ENCODE measurements at regions not wholly inside any gene's neighbourhood (a gene's known extent, or its start where the extent isn't known, plus 50 kb on each side); places are given as distances from the start of the nearest gene placed in this dataset.
"Not testable (repeated sequence)": the region's sequence is repeated elsewhere in the genome, so short reads cannot be mapped to it uniquely, and the experiment has no call there.

DNA sequence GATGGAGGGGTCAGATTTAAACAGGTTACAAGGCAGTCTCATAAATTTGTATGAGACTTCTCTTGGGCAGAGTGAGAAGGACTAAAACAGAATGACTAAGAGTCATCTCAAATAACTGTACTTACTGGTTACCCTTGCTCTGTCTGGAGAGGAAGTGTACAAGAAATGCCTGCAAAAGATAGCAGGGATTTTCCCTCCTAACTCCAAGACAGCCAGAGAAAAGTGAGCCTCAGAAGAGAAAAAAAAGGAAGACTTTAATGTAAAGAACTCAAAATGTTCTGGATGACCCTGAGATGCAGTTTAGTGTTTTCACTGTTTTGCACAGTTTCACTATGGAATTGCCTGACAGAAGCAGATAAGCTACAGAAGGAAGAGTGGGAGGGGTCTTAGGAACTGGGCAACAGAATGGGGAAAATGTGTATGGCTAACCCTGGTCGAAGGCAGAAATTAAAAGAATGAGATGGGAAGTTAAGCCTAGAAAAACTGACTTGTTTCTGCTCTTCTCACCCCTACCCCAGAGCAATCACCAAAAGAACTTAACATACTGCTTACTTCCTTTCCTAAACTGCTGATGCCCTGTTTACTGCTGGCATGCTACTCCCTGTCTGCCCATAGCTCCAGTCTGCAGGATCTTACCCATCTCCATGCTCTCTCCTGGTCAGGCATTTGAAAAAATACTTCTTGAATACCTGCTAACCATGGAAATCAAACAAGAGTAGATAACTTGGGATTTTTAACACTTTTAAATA is 98.1 kb upstream of the MARCKS start:
- DNase-seq (ENCODE audit: low read depth) = no peak

- DNase-seq (ENCODE audit: low read depth) = no peak
Observed at GRCh38 chr6:113762641-113763040, 94.5 kb upstream of the MARCKS start.

GRCh38 chr6:113763311-113763766 is 93.8 kb upstream of the MARCKS start:
- no peak for DNase-seq (ENCODE audit: low read depth)

- DNase-seq (ENCODE audit: low read depth) = no peak
Observed at GRCh38 chr6:113763876-113764275, 93.3 kb upstream of the MARCKS start.

DNA sequence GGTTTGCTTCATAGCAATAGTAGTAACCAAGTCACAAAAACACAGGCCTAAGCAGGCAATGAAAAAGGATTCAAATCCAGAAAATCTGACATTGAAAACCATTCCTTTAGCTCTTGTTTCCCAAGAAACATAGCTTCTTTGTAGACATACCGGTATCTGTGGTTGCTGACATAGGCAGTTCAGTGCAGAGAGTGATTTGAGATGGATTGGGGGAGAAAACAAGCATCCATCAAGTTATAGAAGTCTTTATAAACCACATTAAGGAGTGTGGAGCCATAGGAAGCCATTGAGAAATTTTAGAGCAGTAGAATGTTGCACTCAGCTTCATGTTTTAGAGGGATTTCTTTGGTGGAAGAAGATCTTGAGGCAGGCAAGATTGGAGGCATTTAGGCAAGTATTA is 91.2 kb upstream of the MARCKS start:
- DNase-seq (ENCODE audit: low read depth) = no peak

GRCh38 chr6:113767985-113768384 is 89.2 kb upstream of the MARCKS start:
- no peak for DNase-seq (ENCODE audit: low read depth)

DNA sequence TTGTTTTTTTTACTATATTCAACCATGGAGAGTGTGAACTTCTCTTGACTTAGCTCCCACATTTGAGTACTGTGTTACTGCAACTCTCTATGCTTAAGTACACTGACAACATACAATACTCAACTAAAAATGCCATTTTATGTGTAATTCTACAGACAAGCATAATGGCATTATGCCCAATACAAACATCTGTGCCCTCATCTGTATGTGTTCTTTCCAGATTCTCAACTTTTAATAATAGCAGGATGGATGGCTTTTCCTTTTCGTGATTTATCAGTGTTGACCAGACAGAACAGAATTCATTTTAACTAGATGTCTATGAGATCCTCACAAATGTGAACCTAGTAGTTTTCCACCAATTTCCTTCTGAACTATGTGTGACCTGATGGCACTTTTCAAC is 84.2 kb upstream of the MARCKS start:
- DNase-seq (ENCODE audit: low read depth) = no peak

- no peak for DNase-seq (ENCODE audit: low read depth)
Observed at GRCh38 chr6:113774127-113774825, 82.9 kb upstream of the MARCKS start.

DNA sequence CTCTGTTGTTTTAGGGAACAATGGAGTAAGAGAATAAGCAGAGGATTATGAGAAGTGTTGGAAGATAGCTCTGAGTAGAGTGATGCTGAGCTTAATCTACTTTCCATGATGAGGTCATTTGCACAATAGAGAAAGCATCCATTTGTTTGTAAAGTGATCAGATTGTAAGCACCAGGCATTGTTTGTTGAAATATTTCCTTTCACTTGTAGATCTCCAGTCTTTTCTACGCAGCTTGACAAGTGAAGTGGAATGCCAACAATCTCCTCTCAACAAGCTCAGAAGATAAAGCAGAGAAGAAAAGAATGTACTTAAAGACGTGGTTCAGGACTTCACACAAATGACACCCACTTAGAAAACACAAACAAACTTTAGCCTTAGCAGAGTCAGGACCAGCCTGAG is 80.1 kb upstream of the MARCKS start:
- DNase-seq (ENCODE audit: low read depth) = no peak

DNA sequence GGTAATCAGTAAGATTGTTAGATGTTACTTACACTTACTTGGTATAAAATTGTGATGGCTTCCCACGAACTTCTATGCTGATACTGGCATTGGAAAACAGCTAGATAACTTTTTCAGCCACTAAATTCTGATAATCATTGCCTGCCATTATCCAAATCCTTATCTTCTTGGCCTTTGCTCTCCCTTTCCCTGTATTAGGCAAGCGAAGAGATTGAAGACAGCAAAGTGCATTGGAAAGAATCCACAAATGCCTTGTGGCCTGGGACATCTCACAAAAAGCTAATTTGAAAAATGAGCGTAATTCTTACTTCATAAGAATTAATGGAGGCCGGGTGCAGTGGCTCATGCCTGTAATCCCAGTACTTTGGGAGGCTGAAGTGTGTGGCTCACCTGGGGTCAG is 79.5 kb upstream of the MARCKS start:
- DNase-seq (ENCODE audit: low read depth) = no peak

DNA sequence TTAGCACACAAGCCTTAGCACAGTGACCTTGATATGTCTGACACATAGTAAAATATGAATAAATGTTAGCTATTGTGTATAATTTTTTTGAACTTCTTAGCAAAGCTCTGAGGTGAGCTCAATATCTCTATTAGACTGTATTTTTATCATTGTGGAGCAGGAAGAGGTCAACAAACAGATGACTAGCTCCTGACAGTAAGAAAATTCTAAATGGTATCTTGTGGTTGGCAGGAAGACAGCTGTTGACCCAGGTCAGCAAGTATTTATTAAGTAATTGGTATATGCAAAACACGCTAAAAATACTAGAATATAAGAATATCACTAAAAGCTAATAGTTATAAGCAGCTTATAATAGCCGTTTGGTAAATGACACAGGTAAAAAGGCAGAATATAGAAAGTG is 77.5 kb upstream of the MARCKS start:
- DNase-seq (ENCODE audit: low read depth) = no peak

DNA sequence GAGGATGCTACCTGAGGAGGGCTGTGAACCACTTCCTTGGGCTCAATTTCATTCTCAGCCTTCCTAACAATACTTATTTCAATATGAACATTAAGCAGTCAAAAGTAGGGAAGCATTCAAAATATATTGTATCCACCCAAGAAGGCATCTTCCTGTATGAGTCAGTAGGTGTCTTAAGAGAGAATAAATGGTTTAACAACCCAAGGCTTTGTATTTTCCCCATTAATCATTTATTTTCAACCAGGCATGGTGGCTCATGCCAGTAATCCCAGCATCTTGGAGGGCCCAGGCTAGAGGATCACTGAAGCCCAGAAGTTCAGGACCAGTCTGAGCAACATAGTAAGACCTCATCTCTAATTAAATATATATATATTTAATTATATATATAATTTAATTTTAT is 74.5 kb upstream of the MARCKS start:
- no peak for DNase-seq (ENCODE audit: low read depth)

DNA sequence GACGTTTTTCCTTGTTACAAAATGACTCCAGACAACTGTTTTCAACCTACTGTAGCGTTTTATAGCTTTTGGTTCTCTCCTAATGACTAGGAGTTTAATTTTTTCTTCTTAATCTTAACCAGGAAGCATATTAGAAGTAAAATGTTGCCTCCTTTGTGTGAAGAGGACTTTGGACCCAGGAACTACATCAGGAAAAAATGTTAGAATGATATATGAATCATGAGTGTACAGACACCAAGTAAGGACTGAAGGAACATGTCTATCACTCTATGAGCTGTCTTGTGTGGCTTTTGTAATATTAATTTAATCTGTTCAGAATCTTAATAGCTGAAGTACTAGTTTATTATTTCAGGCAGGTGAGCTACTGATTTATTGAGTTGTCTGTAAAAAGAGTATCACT is 71.0 kb upstream of the MARCKS start:
- DNase-seq (ENCODE audit: low read depth) = no peak

DNA sequence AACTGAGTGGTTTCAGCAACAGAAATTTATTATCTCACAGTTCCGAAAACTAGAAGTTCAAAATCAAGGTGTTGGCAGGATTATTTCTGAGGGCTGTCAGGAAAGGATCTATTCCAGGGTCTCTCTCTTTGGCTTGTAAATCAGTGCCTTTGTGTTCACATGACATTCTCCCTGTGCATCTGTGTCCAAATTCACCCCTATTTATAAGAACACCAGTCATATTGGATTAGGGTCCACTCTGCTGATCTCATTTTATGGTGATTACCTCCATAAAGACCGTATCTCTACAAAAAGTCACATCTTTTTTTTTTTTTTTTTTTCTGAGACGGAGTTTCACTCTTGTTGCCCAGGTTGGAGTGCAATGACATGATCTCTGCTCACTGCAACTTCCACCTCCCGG is 68.6 kb upstream of the MARCKS start:
- DNase-seq (ENCODE audit: low read depth) = no peak

DNA sequence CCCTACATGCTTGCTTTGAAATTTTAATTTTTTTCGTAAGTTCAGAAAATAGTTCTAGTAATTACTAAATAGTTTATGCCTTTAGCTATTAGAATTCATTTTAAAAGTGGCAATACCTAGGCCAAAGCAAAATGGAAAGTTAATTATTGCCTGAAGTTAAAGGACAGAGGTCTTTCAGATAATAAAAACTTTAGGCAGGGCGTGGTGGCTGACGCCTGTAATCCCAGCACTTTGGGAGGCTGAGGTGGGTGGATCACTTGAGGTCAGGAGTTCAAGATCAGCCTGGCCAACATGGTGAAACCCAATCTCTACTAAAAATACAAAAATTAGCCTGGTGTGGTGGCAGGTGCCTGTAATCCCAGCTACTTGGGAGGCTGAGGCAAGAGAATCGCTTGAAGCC is 65.9 kb upstream of the MARCKS start:
- DNase-seq (ENCODE audit: low read depth) = not testable (repeated sequence)

- not testable (repeated sequence) for DNase-seq (ENCODE audit: low read depth)
Observed at GRCh38 chr6:113795371-113795770, 61.8 kb upstream of the MARCKS start.

DNA sequence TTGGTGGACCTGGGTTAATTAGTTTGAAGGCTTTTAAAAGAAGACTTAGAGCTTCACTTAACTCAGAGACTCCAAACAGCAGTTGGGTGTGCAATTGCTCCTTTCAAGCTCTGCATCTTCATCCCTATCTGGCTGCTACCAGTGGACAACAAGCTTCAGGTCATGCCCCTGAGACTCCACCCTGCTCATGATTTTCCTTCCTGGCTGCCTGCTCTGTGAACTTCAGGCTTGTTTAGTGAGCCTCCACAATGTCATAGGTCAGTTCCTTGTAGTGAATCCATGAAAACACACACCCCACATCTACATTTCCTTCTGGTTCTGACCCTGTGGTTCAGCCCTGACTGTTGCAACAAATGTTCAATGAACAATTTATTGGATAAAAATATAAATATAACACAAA is 61.1 kb upstream of the MARCKS start:
- DNase-seq (ENCODE audit: low read depth) = no peak

DNA sequence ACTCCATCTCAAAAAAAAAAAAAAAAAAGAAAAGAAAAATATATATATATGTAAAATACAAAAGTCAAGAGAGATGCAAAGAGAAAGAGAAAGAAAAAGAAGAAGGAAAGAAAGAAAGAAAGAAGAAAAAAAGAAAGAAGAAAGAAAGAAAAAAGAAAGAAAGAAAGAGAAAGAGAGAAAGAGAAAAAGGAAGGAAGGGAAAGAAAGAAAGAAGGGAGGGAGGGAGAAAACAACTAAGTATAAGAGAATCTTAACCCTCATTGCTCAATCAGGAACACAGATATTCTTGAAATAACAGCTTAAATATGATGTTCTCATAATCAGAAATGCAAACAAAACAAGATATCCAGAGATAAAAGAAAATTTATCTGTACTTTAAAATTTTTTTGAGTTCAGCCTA is 54.4 kb upstream of the MARCKS start:
- no peak for DNase-seq (ENCODE audit: low read depth)

DNA sequence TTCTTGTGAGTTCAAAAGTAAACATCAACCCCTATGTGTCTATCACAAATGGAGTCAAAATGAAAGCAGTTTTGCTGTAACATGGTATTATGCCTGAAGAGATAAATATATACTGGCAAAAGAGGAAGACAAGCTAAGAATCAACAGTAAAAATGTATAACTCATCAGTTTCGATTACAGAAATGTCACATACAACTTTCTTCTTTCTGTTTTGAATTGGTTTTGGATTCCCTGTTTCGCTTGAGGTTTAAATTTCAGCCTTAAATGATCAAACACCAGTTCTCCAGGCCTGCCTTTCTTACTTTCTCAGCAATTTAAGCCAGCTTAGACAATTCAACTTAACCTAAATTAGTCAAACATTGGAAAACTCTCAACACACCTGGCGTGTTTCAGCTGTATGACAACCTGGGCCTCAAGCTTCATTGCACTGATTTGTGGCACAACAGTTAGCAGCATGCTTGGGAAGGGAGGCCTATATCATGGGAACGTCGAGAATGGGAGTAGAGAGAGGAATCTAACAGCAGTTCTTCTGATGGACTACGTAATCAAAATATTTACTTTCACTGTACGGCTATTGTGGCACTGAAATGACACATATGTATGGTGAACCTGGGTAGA is 51.9 kb upstream of the MARCKS start:
- DNase-seq (ENCODE audit: low read depth) = no peak

GRCh38 chr6:113805811-113806495 is 51.2 kb upstream of the MARCKS start:
- DNase-seq (ENCODE audit: low read depth) = no peak
